Hematopoietic multipotent progenitor cell treated with erythropoietin and hydrocortisone succinate and interleukin-3 and kit ligand, for 6 days (in vitro differentiated cells): ENCODE measurements at regions not wholly inside any gene's neighbourhood (a gene's known extent, or its start where the extent isn't known, plus 50 kb on each side); places are given as distances from the start of the nearest gene placed in this dataset.

Source experiments
- DNase-seq: peaks from one replicate; pipeline ENCODE4 v3.0.0-alpha.2; 2015

- DNase-seq: no peak
Observed at GRCh38 chr17:15177343-15177742, 87.8 kb downstream of the PMP22 start.

- DNase-seq: no peak
Observed at GRCh38 chr17:15175356-15175755, 89.8 kb downstream of the PMP22 start.

DNA sequence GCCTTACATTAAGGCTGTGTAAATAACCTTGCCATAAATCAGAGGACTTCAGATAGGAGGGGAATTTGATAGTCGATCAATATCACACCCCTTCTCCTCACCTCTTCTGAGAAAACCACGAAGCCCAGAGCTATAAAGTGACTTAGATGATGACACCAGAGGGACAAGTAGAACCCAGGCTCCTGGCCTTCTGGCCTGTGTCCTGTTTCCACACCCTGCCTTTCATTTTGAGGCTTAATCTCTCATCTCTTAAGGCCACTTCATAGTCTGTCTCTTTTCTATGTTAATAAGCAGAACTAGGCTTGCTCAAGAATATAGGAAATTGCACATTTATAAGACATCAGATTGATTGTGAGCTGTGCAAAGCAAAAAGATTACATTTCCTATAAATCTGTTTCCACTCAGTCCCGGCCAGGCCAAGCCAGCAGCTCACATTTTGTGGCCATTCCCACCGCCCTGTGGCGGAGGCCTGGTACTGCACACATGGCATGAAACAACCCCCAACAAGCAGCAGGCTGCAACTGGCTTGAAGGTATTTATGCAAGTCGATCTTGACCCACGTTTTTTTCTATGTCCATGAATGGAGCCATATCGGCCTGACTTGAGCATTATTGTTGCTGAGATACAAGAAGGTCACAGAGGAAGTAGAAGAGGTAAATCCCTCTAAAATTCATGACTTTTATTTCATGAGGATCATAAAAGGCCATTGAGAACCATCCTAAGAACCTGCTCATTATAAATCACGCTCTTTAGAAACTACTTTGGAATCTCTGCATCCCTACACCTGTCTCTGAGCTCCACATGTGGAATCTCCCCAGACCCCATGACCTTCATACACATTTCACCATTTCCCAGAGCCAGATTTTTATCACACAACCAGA is 93.7 kb downstream of the PMP22 start:
- peak; percentile 69 for DNase-seq

DNA sequence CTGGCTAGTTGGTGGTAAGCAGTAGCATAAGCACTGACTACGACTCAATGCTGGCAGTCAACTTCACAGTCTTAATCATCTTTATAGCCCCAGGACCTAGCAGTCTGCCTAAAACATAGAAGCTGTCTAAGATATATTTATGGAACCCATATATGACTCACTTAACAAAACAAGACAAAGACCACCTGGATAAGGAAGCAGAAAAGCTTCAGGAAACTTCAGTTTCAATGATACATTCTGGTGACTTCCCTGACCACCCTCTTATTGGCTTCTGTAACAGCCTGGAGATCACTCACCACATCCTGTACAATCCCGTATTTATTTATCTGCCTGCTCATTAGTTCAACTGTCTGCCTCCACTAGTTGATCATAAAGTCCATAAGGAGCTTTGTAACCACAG is 95.5 kb downstream of the PMP22 start:
- no peak for DNase-seq

GRCh38 chr17:15168379-15168778 is 96.7 kb downstream of the PMP22 start:
- DNase-seq: no peak

DNA sequence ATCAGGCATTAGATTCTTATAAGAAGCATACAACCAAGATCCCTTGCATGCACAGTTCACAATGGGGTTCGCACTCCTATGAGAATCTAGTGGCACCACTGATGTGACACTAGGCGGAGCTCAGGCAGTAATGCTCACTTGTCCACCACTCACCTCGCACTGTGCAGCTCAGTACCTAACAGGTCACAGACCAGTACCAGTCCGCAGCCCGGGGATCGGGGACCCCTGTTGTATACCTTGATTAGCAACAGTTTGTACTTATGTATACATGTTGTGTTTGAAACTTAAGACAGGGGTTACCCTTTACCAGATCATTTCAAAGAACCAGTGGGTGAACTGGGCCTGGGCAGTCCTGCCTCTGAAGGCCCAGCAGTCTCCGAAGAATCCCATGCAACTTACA is 103.7 kb downstream of the PMP22 start:
- DNase-seq: no peak

DNA sequence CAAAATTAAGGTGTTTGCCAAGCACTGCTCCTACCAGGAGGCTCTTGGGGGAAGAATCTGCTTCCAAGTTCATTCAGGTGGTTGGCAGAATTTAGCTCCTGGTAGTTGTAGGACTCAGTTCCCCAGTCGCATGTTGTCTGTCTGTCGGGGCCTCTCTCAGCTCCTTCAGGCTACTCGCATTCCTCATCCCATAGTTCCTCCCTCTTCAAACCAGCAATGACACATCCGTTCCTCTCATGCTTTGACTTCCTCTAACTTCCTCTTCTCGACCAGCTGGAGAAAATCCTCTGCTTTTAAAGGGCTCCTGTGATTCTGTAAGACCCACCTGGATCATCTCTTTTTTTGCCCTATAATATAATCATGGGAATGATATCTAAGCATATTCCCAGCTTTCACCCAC is 108.1 kb downstream of the PMP22 start:
- DNase-seq: no peak

- peak; percentile 26 for DNase-seq
Observed at GRCh38 chr17:15154618-15155017, 110.5 kb downstream of the PMP22 start.

GRCh38 chr17:15145621-15146020 is 119.5 kb downstream of the PMP22 start:
- DNase-seq: no peak

- no peak for DNase-seq
Observed at GRCh38 chr17:15143524-15143923, 121.6 kb downstream of the PMP22 start.

- DNase-seq: peak; percentile 45
Observed at GRCh38 chr17:15134363-15134762, 130.8 kb downstream of the PMP22 start.

DNA sequence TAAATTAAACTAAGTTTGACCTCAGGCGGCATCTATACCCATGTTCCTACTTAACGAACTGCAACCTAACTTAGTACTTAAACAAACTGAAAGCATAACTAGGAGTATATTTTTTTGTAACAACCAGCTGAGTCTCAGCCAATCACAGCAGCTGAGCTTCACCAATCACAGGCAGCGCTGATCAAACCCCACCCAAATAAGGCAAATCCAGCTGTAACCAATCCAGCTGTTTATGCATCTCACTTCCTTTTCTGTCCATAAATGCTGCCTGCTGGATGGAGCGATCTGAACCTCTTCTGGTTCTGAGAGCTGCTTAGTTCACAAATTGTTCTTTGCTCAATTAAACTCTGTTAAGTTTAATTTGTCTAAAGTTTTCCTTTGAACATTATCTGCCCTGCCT is 131.3 kb downstream of the PMP22 start:
- no peak for DNase-seq

- no peak for DNase-seq
Observed at GRCh38 chr17:15133143-15133542, 132.0 kb downstream of the PMP22 start.

DNA sequence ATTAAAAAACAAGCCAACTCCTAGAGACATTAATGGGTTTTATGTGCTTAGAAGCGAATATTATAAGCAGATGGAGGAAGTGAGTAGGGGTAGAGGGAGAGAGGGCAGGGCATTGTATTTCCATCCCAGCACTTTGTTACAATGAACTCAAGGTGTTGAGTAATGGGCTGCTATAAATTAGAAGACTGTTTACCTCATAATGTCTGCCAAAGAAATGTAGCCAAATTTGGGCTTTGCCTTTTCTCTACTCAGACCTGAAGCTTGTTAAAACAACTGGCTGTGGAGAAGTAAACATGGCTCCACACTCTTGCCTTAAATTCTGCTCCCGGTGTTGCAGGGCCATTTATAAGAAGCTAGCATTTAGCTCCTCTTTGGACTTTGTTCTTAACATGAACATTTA is 134.7 kb downstream of the PMP22 start:
- DNase-seq: no peak

DNA sequence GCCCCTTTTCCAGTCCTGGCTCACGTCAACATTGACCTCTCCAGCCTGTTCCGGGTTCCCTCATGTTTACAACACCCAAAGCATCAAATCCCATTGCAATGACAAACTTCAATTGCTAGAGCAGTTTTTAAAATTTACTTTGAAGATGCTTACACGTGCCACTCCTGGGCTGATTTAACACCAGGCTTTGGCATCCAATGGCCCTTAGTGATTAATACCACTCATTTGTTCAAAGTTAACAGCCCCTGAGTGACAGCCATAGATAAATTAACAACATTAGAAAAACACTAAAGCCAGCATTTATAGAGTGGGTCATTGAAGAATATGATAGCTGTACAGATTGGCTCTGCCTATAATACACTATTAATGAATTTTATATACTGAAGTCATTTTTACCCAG is 135.1 kb downstream of the PMP22 start:
- no peak for DNase-seq

- DNase-seq: no peak
Observed at GRCh38 chr17:15124746-15125145, 140.4 kb downstream of the PMP22 start.

DNA sequence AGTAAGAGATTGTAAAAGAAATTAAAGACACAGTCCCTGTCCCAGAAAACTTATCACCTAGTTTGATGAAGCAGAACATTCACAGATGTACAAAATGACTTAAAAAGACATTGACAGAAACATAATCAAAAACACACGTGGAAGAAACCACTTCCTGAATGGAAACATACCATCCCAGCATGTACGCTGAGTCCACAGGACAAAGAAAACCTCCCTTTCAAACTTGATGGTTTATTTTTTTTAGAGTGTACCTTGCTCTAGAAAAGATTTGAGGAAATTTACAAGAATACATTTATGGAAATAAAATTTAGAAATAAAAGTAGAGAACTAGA is 140.9 kb downstream of the PMP22 start:
- no peak for DNase-seq

GRCh38 chr17:15123593-15124263 is 141.4 kb downstream of the PMP22 start:
- no peak for DNase-seq

GRCh38 chr17:15122857-15123256 is 142.3 kb downstream of the PMP22 start:
- DNase-seq: no peak

DNA sequence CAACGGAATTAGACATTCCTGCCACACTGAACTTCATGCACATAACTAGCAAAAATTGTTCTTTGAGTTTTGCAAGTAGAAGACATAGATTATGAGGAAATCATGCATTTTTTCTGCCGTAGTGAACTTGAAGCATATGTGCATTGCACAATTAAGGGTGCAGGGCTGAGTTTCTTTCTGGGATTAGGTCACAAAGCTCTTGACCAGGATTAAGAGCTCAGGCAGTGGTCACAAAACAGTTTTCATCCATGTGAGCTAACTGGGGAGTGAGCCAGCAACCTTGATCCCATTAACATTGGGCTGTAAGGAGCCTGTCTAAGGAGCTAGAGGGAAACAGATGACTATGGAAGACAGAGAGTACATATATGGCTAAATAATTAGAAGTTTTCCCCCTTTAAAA is 143.7 kb downstream of the PMP22 start:
- no peak for DNase-seq

DNA sequence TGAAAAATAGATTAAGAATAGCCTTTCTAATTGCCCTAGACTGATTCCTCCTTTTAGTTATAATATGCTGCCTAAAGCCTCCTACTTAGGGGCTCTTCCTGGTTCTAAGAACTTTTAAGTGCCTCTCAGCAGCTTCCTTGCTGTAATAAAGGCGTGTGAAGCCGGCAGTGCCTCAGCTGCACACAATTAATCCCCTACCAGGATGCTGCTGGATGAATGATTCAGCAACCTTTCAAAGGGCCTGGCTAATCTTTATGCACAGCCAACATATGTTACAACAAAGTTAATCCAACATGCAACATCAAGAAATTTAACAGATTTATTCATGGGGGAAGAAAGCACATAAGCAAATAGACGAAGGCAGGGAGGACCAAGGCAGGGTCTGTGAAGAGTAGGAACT is 145.2 kb downstream of the PMP22 start:
- no peak for DNase-seq

DNA sequence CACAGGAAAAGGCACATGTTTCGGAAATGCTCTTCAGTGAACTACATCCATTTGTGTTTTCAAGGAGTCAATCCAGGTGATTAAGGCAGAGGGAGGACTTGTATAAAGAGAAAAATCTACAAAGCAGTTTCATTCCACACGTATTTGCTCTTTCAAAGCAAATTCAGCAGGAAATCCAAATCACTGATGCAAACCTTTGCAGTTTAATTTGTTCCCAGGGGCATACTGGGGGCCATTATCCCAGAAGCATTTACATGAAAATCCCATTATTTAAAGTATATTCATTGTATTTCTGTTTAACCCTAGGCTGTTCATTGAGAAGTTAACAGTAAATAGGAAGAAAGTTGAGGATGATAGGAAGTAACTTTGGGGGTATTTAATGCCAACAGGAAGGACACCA is 147.9 kb downstream of the PMP22 start:
- no peak for DNase-seq

DNA sequence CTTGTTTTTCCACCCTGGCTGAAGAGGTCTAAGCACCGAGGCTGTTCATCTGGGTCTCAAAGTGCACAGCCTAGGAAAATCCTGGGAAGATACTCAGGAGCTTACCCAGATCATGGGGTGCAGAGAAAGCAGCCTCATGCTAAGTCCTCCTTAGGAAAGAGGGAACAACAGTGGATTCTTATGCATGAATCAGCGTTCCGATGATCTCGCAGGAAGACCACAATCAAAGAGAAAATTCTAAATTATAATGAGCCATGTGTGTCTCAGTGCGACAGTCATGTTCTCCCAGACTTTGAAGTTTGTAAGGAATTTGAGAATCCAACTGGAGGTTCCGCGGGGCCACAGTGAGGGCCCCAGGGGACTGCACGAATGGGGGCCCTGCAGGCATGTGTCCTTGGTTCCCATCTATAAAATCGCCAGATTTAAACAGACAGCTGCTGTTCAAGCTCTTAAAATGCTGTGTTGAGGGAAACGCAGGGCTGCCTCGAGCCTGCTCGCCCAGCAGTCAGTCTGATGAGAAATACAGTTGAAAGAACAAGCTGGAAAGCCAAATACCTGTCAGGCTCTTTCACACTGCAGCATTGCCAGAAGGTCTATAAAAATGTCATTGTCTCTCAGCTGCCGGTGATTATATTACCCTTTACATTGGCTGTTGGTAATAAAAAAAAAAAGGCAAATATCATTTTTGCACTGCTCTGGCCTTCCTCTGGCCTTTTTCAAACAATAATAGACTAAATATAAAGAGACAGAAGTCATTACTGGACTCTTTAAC is 152.1 kb downstream of the PMP22 start:
- no peak for DNase-seq

GRCh38 chr17:15109608-15110007 is 155.5 kb downstream of the PMP22 start:
- no peak for DNase-seq
